NCI-H2029 treated with DMSO at 0.1 percent for 48 hours (cell line): ENCODE measurements at regions not wholly inside any gene's neighbourhood (a gene's known extent, or its start where the extent isn't known, plus 50 kb on each side); places are given as distances from the start of the nearest gene placed in this dataset.
"Not testable (repeated sequence)": the region's sequence is repeated elsewhere in the genome, so short reads cannot be mapped to it uniquely, and the experiment has no call there.

ENCODE experiments used
- DNase-seq: peaks from one replicate; lab custom pipeline; 2025; lab: John Stamatoyannopoulos, UW

GRCh38 chr4:29708473-29708872 is 1011.7 kb upstream of the PCDH7 start:
- DNase-seq, result no peak

GRCh38 chr4:29710519-29710918 is 1009.6 kb upstream of the PCDH7 start:
- DNase-seq, result no peak

GRCh38 chr4:29711226-29711625 is 1008.9 kb upstream of the PCDH7 start:
- DNase-seq, result no peak

- no peak for DNase-seq
Measured at GRCh38 chr4:29717287-29718057, 1002.7 kb upstream of the PCDH7 start.

GRCh38 chr4:29718136-29718535 is 1002.0 kb upstream of the PCDH7 start:
- DNase-seq, result no peak

- DNase-seq, result no peak
Measured at GRCh38 chr4:29722253-29722652, 997.9 kb upstream of the PCDH7 start.

GRCh38 chr4:29726938-29727337 is 993.2 kb upstream of the PCDH7 start:
- no peak for DNase-seq

GRCh38 chr4:29734343-29735213 is 985.6 kb upstream of the PCDH7 start:
- no peak for DNase-seq

GRCh38 chr4:29756966-29757365 is 963.2 kb upstream of the PCDH7 start:
- no peak for DNase-seq

GRCh38 chr4:29762151-29762550 is 958.0 kb upstream of the PCDH7 start:
- DNase-seq, result no peak

- DNase-seq, result no peak
Measured at GRCh38 chr4:29770627-29771026, 949.5 kb upstream of the PCDH7 start.

- DNase-seq, result not testable (repeated sequence)
Measured at GRCh38 chr4:29788123-29788522, 932.0 kb upstream of the PCDH7 start.

- no peak for DNase-seq
Measured at GRCh38 chr4:29805245-29805644, 914.9 kb upstream of the PCDH7 start.

GRCh38 chr4:29805916-29806480 is 914.2 kb upstream of the PCDH7 start:
- no peak for DNase-seq

GRCh38 chr4:29817961-29818360 is 902.2 kb upstream of the PCDH7 start:
- DNase-seq, result no peak

GRCh38 chr4:29829067-29829466 is 891.1 kb upstream of the PCDH7 start:
- DNase-seq, result no peak

- DNase-seq, result peak; percentile 58
Measured at GRCh38 chr4:29852537-29852936, 867.6 kb upstream of the PCDH7 start.

- DNase-seq, result peak; percentile 66
Measured at GRCh38 chr4:29853833-29854232, 866.3 kb upstream of the PCDH7 start.

GRCh38 chr4:29861307-29861706 is 858.9 kb upstream of the PCDH7 start:
- no peak for DNase-seq

GRCh38 chr4:29867412-29867811 is 852.8 kb upstream of the PCDH7 start:
- no peak for DNase-seq

- DNase-seq, result no peak
Measured at GRCh38 chr4:29900336-29900735, 819.8 kb upstream of the PCDH7 start.

- no peak for DNase-seq
Measured at GRCh38 chr4:29908276-29908675, 811.9 kb upstream of the PCDH7 start.

- DNase-seq, result no peak
Measured at GRCh38 chr4:29927895-29928294, 792.3 kb upstream of the PCDH7 start.
